ENCODE measurements at regions not wholly inside any gene's neighbourhood (a gene's known extent, or its start where the extent isn't known, plus 50 kb on each side); places are given as distances from the start of the nearest gene placed in this dataset.

- DNase-seq (ENCODE audit: low read depth in 4 of 4, low spot score in 2 of 4), result no peak
These were observed 511.6 kb downstream of the PLCL1 start for GRCh38 chr2:198315791-198316630.

DNA sequence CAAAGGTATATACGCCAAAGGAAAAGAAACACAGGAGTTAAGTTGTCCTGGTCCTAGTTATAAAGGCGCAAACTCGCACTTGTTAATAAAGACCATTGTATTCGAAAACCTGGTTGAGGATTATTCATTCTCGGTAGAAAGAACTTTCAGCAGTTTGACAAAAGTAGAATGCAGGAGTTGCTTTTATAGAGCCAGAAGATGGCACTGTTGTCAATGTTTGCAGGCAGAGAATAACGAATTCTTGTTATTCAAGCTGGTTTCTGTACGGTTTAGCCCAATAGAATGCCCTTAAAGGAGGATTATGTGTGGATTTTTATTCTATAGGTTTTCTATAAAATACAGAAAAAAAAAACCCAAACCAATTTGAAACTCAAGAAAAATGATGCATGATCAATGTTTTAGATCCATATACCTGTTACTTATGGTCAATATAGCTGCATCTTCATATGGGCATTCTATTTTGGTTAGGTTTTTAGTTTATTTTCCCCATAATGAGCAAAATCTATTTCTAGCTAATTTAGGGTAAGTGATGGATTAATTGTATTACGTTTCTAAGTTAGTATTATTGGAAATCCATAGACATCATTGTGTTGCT lies 510.3 kb downstream of the PLCL1 start:
- peak in 2 of 4 donors; percentile 23 to 39 for DNase-seq (ENCODE audit: low read depth in 4 of 4, low spot score in 2 of 4)

GRCh38 chr2:198312596-198313483 lies 508.4 kb downstream of the PLCL1 start:
- DNase-seq (ENCODE audit: low read depth in 4 of 4, low spot score in 2 of 4), result no peak

GRCh38 chr2:198311020-198311419 lies 506.6 kb downstream of the PLCL1 start:
- no peak for DNase-seq (ENCODE audit: low read depth in 4 of 4, low spot score in 2 of 4)

- peak in 3 of 4 donors; percentile 24 to 42 (median 40) for DNase-seq (ENCODE audit: low read depth in 4 of 4, low spot score in 2 of 4)
These were observed 505.4 kb downstream of the PLCL1 start for GRCh38 chr2:198309673-198310280.

- DNase-seq (ENCODE audit: low read depth in 4 of 4, low spot score in 2 of 4), result no peak
These were observed 504.7 kb downstream of the PLCL1 start for GRCh38 chr2:198309081-198309480.

GRCh38 chr2:198308368-198308767 lies 504.0 kb downstream of the PLCL1 start:
- no peak for DNase-seq (ENCODE audit: low read depth in 4 of 4, low spot score in 2 of 4)

- DNase-seq (ENCODE audit: low read depth in 4 of 4, low spot score in 2 of 4), result no peak
These were observed 502.7 kb downstream of the PLCL1 start for GRCh38 chr2:198307093-198307492.

GRCh38 chr2:198304859-198305258 lies 500.5 kb downstream of the PLCL1 start:
- DNase-seq (ENCODE audit: low read depth in 4 of 4, low spot score in 2 of 4), result no peak

- no peak for DNase-seq (ENCODE audit: low read depth in 4 of 4, low spot score in 2 of 4)
These were observed 493.0 kb downstream of the PLCL1 start for GRCh38 chr2:198297350-198297749.

DNA sequence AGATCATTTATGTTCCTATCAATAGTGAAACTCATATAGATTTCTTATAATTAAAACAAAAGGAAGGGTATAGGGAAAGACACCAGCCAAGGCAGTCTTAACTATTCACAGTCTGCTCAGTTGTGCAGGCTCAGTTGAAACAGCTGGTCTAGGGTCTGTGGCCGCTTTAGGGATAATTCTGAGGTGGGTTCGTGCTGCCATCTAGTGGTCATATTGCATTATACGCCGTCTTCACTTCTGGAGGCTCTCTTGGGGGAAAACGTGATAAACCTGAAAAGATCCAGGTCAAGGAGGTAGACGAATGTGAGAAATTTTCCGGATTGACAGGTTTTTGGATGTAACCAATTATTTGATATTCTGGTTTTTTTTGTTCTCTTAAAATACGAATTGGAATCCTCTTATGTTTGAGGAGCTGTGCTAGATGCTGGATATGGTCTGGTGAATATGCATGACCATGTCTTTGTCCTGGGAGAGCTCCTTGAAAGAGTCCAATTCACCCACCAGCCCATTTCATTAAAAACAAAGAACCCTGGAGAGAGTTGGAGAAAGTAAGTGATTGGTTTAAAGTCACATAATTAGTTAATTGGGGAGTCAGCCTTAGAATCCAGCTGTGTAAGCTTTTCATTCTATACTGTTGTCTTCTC lies 492.4 kb downstream of the PLCL1 start:
- peak in 3 of 4 donors; percentile 55 to 80 (median 58) for DNase-seq (ENCODE audit: low read depth in 4 of 4, low spot score in 2 of 4)

DNA sequence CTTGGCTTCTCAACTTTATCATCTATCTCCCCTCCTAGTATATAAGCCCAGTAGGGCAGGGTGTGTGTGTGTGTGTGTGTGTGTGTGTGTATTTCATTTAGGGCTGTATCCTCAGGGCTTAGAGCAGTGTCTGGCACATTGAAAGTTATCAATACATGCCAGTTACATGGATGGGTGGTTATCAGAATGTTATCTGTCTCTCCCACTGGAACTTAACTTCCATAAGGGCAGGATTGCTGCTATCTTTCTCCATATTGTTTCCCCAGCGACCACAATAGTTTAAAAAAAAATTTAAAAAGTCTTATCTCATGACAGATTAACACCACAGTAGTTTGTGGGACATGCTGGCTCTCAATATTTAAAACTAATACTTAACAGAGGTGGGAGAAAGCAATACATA lies 488.9 kb downstream of the PLCL1 start:
- no peak for DNase-seq (ENCODE audit: low read depth in 4 of 4, low spot score in 2 of 4)

GRCh38 chr2:198289811-198290210 lies 485.4 kb downstream of the PLCL1 start:
- no peak for DNase-seq (ENCODE audit: low read depth in 4 of 4, low spot score in 2 of 4)

DNA sequence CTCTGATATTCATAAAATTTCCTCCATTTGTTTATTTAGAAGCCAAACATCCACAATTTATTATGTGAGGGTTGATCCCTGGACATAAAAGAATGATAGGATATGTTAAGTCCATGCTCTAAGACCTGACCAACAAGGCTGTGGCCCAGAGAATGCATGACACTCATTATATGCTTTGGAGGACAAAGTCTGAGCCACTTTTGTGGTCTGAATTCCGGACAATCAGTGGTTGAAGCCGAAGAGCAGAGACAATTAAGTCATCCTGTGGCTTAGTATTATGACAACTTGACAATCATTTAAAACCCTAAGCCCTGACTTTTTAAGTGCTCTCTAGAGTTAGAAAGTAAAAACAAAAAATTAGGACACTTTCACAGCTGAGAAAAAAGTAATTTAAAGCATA lies 483.3 kb downstream of the PLCL1 start:
- DNase-seq (ENCODE audit: low read depth in 4 of 4, low spot score in 2 of 4), result no peak

- DNase-seq (ENCODE audit: low read depth in 4 of 4, low spot score in 2 of 4), result no peak
These were observed 480.8 kb downstream of the PLCL1 start for GRCh38 chr2:198285216-198285615.

DNA sequence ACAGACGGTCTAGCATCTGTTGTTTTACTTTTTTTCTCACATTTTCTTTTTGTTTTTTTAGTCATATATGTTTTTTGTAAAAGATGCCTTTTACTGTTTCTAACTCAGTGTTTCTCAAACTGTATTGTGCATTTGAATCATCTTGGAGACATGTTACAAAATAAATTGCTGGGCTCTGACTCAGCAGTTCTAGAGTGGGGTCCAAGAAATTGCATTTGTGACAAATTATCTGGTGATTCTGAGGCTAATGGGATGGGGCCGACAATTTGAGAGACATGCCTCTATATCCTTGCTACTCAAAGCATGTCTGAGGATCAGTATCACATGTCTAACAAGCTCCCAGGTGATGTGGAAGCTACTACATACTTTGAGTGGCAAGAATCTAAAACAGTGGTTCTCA lies 478.8 kb downstream of the PLCL1 start:
- DNase-seq (ENCODE audit: low read depth in 4 of 4, low spot score in 2 of 4), result no peak

DNA sequence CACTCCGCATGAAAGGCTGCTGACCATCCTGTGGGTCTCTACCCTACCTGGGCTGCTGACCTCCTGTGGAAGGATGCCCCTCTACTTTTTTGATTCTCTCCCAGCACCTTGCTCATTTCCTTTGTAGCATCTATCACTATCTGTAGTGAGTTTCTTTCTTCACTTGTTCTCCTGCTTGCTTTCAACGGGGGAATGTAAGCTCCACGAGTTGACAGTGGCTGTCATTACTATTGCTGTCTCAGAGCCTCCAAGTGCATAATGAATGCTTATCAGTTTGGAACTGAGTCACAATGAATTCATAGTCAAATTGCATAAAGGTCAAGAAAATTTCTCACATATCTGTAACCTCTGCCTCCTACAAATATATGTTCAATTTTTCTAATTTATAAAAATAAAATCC lies 477.7 kb downstream of the PLCL1 start:
- no peak for DNase-seq (ENCODE audit: low read depth in 4 of 4, low spot score in 2 of 4)

GRCh38 chr2:198280145-198280544 lies 475.8 kb downstream of the PLCL1 start:
- DNase-seq (ENCODE audit: low read depth in 4 of 4, low spot score in 2 of 4), result no peak

DNA sequence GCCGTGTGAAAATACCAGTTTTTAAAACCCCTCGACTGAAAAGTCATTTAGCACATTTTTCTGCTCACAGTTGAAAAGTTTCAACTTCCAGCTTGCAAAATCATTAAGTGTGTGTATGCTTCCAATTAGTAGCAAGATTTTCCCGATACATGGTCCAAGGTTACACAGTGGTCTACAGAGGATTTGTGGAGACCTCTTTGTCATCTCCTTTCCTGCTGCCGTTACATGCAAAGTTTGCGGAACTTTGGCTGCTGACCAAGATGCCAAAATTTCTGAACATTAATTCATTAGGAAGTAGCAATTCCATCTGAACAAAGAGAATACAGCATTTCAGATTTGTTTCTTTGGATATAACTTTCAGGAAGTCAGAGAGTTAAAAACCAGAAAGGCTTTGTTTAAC lies 474.6 kb downstream of the PLCL1 start:
- DNase-seq (ENCODE audit: low read depth in 4 of 4, low spot score in 2 of 4), result no peak

DNA sequence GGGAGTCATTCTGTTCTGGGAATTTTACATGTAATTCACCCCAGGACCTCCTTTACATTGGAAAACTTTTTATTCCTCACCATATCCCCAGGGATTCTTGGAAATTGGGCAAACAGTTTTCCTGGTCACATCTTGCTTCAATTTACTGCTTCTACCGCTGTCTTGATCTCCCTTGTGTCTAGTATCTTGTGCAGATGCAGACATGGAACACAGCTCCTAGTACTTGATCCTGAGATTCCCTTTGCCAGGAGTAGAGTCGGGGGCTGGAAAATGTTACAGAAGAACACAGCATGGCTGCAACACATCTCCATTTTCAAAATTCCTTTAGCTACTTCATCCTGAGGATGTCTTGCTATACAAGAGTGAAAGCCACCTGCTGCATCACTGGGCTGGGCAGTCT lies 472.8 kb downstream of the PLCL1 start:
- DNase-seq (ENCODE audit: low read depth in 4 of 4, low spot score in 2 of 4), result no peak
